Nucleus accumbens (tissue), 56 donors: ENCODE measurements at regions not wholly inside any gene's neighbourhood (a gene's known extent, or its start where the extent isn't known, plus 50 kb on each side); places are given as distances from the start of the nearest gene placed in this dataset.

Source experiments
- DNase-seq, 56 donors: peaks; one replicate each; lab custom pipeline; 2025; lab: John Stamatoyannopoulos, UW

DNA sequence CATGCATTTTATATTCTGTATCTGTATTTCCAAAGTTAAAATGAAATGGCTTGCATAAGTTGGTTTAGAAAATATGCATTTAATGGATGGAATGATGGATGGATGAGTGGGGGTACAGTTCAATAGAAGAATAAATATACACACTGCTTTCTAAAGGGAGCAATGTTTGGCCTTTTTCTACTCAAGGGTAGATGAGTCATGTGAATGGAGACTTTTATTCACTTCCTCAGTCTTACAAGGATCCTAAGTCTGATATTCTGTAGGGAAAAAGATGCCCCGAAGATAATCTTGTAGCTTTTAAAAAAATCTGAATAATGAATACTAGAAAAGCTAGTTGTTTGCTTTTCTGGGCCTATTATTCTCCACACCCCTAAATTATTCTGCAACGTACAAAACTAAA is 2112.1 kb downstream of the MAT2B start:
- DNase-seq = no peak

DNA sequence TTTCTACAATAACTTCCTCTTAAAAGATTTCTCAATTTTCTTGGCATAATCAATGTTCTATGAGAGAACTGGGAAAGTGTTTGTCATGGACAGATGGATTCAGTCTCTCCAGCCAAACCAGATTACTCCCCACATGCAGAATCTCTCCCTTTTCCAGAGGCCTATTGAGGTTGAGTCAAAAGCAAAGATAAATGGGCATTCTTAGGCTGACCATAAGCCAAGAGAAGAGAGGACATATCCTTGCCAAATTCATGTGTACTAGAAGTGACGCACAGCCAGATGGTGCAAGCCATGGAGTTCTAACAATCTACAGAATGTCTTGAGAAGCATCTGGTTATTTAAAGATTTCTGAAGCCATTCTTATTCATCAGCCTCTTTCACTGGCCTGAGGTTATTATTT is 2115.0 kb downstream of the MAT2B start:
- no peak for DNase-seq

DNA sequence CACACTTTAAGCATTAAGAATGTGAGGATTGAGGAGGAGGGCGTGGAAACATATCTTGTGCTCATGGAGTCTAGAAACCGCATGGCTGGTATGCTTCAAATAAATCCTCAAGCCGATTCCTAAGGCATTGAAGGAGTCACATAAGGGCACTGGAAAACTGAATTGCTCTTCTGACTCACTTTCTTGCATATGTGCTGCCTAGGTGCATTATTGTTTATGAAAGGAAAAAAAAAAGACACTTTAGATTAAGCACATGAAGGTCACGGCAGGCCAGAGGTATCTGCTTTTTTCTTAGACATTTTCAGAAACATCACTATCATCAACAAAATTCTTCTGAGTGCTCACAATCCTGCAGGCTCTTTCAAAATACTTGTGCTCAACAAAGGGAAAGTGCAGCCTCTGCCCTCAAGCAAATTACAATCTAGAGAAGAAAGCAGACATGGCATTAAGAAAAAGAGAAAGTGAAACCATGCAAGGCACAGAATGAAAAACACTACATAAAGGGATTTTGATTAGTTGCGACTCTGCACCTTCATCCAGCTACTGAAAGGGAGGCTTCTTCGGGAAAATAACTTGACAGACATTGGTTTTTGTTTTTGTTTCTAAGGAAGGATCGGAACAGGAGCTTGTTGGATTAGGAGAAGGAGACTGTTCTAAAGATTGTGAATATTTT is 2117.6 kb downstream of the MAT2B start:
- DNase-seq = no peak

DNA sequence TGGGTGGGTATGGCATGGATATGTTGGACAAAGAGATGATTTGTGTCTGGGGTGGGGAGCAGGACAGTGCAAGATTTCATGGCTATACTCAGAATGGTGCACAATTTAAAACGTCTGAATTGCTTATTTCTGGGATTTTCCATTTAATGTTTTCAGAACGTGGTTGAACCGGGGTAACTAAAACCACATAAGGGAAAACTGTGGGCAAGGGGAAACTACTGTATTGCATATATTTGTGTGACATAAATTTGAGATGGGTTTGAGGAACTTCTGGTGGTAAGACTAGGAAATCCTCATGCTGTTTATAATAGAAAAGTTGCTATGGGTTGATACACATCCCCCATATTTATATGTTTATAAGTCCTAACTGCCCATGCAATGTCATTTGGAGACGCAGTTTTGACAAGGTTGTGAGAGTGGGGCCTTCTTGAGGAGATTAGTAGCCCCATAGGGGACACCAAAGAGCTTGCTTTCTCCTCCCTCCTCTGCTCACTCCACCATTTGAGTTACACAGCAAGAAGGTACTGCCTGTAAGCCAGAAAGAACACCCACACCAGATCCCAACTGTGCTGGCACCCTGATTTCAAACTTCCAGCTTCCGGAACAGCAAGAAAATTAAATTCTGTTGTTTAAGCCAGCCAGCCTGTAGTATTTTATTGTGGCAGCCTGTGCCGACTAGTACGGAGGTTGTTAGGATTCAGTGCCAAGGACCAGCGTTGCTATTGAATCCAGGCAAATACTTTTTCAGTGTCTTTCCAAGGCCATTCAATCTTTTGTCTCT is 2118.9 kb downstream of the MAT2B start:
- no peak for DNase-seq

DNA sequence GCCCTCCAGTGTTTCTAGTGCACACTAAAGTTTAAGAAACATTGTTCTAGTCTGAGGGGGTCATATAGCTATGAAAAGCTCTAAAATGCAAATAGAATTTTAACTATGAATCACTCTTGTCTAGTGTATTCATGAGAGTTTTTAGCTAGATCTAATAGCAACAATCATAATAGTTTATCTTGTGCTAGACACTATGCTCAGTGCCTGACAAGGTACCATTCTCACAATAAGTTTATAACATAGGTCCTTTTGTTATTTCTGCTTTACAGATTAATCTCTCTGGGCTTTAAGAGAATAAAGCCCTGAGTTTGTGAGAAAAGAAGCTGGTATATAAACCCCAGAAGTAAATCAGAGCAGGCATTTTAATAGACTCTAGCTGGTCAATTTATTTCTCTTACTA is 2120.7 kb downstream of the MAT2B start:
- DNase-seq = no peak

DNA sequence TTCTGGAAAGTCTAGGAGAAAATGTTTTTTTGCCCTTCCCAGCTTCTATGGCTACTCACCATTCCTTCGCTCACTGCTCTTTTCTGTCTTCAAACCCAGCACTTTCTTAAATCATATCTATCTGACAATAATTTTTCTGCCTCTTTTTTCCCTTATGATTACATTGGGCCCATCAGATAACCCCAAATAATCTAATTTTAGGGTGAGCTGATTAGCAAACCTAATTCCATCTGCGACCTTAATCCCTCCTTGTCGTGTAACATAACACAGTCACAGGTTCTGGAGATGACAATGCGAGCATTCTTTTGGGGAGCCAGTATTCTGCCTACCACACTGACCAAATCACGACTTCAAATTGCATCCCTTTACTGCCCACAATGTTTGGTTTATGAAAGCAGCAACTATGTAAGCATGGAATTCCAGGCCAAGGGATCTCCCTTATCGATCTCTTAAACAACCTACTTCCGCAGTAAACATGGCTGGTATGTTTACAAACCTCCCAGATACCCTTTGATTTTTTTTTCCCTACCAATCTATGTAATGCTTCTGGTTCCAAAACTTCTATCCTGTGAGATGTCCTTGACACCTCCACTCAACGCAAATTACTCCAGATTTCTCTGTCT is 2122.2 kb downstream of the MAT2B start:
- DNase-seq = no peak

DNA sequence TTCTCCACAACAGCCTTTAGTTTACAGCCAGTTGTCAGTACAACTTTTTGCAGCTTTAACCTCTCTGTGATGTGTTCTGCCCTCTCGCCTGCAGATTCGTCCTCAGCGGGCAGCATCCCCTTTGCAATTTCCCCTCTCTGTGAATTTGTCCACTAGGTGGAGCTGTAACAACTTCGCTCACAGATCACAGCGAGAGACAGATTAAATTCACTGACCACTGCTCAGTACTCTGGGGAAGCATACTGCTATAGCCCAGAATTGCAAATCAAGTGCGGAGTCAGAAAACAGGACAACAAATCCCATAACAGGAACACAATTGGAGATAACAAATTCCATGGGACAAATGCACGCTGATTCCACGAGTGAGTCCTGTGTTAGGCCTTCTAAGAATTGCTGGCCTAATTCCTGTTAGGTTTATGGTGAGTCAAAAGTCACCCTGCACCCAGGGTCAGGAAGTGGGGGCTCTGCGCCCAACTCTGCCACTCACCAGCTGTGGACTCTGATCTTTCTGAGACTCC is 2124.9 kb downstream of the MAT2B start:
- peak in 48 of 56 donors; percentile 0 to 54 (median 26) for DNase-seq

DNA sequence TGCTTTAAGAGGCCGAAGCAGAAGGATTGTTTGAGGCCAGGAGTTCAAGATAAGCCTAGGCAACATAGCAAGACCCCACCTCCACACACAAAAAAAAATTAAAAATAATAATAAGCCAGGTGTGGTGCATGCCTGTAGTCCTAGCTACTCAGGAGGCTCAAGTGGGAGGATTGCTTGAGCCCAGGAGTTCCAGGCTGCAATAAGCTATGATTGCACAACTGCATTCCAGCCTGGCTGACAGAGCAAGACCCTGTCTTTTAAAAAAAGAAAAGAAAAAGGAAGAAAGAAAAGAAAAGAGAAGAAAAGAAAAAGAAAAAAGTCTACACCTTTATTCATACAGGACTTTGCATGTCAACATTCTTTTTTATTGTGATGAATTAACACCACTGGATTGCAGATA is 2125.8 kb downstream of the MAT2B start:
- no peak for DNase-seq

GRCh38 chr5:165642366-165642765 is 2136.9 kb downstream of the MAT2B start:
- DNase-seq = peak in 2 of 56 donors; percentile 4 to 23

- no peak for DNase-seq
Observed at GRCh38 chr5:165665735-165666400, 2160.4 kb downstream of the MAT2B start.

DNA sequence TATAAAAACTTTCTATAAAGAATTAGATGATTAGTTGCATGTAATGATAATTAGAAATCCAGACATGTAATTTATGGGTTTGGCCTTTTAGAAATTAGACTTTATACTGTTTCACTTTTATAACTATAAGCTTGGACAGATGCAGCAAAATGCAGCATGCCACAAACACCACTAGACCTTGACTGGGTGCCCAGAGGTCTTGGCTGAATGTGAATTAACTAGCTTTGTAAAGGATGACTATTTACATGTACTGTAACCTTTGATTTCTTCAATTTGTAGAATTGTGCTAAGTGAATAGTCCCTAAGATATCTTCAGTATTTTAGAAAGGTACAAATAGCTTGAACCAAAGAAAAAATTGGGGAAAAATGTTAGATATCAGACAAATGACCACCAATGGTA is 2168.1 kb downstream of the MAT2B start:
- DNase-seq = no peak

DNA sequence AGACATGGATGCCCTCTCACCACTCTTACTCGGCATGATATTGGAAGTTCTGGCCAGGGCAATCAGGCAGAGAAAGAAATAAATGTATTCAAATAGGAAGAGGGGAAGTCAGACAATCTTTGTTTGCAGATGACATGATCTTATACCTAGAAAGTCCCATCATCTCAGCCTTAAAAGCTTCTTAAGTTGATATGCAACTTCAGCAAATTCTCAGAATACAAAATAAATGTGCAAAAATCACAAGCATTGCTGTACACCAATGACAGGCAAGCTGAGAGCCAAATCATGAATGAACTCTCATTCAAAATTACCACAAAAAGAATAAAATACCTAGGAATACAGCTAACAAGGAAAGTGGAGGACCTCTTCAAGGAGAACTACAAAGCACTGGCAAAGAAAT is 2190.4 kb downstream of the MAT2B start:
- no peak for DNase-seq

- no peak for DNase-seq
Observed at GRCh38 chr5:165705960-165706359, 2200.5 kb downstream of the MAT2B start.

GRCh38 chr5:165712011-165712410 is 2206.6 kb downstream of the MAT2B start:
- DNase-seq = no peak

DNA sequence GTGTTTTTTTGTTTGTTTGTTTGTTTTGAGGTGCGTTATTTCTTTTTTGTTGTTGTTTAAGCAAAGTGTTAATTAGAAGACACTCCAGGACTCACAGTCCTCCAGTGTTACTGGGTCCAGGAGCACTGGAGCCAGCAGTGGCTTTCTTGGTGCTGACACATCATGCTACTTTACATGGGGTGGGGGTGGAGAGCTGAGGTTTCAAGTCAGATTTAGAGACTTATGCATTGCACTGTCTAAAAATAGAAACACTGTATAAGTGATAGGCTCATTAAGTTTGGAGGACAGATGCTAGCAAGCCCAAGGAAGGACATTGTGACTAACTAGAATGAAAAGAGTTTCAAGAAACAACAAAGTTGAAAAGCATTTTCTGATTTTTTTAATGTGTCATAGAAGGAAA is 2209.2 kb downstream of the MAT2B start:
- no peak for DNase-seq

DNA sequence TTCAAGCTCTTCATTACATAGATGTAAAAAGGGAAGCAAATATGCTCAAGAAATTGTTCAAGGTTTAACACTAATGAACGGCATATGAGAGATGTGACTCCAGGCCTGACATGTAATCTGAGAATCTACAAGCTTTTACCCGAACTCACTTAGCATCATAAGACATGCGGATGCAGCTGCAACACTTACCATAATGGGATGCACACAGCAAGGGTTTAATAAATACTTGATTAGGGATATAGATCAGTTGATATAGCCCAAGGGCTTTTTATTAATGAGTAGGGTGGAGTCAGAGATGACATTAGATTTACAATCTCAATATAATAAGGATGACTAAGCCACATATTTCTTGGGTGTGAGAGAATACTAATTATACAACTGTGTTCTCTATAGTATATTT is 2215.5 kb downstream of the MAT2B start:
- no peak for DNase-seq

DNA sequence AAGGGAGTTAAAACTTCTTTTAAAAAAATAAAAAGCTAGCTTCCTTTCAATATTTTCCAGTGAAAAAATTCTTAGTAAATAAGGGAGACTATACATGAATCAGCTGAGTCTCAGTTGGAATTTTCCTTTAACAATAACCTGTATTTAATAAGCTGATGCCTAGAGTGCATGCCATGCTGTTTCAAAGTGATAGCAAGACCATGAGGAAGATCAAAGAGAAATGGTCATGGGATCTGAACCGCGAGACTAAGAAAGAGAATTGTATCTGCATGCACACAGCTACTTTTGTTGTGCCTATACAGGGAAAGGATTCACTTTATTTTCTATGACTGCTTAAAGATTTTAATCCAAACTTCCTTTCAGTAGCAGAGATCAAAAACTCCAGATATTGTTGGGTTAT is 2217.0 kb downstream of the MAT2B start:
- DNase-seq = no peak

- DNase-seq = no peak
Observed at GRCh38 chr5:165723931-165724330, 2218.5 kb downstream of the MAT2B start.

GRCh38 chr5:165728425-165728824 is 2223.0 kb downstream of the MAT2B start:
- no peak for DNase-seq

DNA sequence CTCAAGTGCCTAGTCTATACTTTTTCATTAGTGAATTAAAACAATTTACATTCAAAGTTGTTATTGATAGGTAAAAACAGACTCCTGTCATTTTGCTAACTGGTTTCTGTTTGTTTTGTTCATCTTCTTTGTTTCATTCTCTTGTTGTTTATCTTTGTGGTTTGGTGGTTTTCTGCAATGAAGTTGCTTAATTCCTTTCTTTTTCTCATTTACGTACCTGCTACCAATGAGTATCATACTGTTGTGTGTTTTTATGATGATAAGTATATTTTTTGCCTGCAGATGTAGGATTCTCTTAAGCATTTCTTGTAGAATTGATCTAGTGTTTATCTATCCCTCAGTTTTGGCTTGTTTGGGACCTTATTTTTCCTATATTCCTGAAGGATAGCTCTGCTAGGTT is 2230.0 kb downstream of the MAT2B start:
- DNase-seq = no peak
